Frontal cortex (tissue), 3 donors: ENCODE measurements at regions not wholly inside any gene's neighbourhood (a gene's known extent, or its start where the extent isn't known, plus 50 kb on each side); places are given as distances from the start of the nearest gene placed in this dataset.
A peak's percentile ranks its signal among the peaks of the same experiment; 100 is the strongest.
"Not testable (repeated sequence)": the region's sequence is repeated elsewhere in the genome, so short reads cannot be mapped to it uniquely, and the experiment has no call there.

ENCODE experiments used
- DNase-seq, 2 donors: peaks; one replicate each; pipeline ENCODE4 v3.0.0; 2012; ENCODE audit warnings: low spot score in 2 of 2
- FAIRE-seq: peaks from 2 replicates; lab custom pipeline; 2012; peaks lifted over from hg19 to GRCh38; lab: Jason Lieb, UNC
- donor health status: control.
- donor health status: control.
- donor health status: control.

GRCh38 chr6:137602313-137603197 lies 108.4 kb upstream of the OLIG3 start:
- DNase-seq (no peak), FAIRE-seq (no peak)

GRCh38 chr6:137610702-137611101 lies 116.5 kb upstream of the OLIG3 start:
- DNase-seq (no peak), FAIRE-seq (no peak)

GRCh38 chr6:137623293-137623692 lies 129.1 kb upstream of the OLIG3 start:
- DNase-seq (no peak), FAIRE-seq (no peak)

- FAIRE-seq (no peak), DNase-seq (no peak)
These were observed 131.0 kb upstream of the OLIG3 start for GRCh38 chr6:137625100-137625661.

GRCh38 chr6:137625808-137626207 lies 131.6 kb upstream of the OLIG3 start:
- DNase-seq (no peak), FAIRE-seq (no peak)

GRCh38 chr6:137630666-137631065 lies 136.5 kb upstream of the OLIG3 start:
- no peak for FAIRE-seq

GRCh38 chr6:137631323-137631722 lies 137.1 kb upstream of the OLIG3 start:
- DNase-seq: no peak
- FAIRE-seq: no peak

More at GRCh38 chr6:137630666-137631065, 136.5 kb upstream of the OLIG3 start:
- DNase-seq: no peak

GRCh38 chr6:137634177-137634576 lies 140.0 kb upstream of the OLIG3 start:
- not testable (repeated sequence) for DNase-seq, FAIRE-seq

- no peak for DNase-seq
- FAIRE-seq: no peak
These were observed 142.9 kb upstream of the OLIG3 start for GRCh38 chr6:137637121-137637520.

GRCh38 chr6:137638926-137639706 lies 144.9 kb upstream of the OLIG3 start:
- FAIRE-seq: no peak
- no peak for DNase-seq

- DNase-seq (no peak), FAIRE-seq (no peak)
These were observed 145.9 kb upstream of the OLIG3 start for GRCh38 chr6:137640086-137640485.

- FAIRE-seq: peak; percentile 92
- DNase-seq: peak; percentile 18 to 52
These were observed 147.4 kb upstream of the OLIG3 start for GRCh38 chr6:137641474-137642077.

GRCh38 chr6:137643210-137643609 lies 149.0 kb upstream of the OLIG3 start:
- not testable (repeated sequence) for DNase-seq, FAIRE-seq

GRCh38 chr6:137643644-137644043 lies 149.4 kb upstream of the OLIG3 start:
- not testable (repeated sequence) for FAIRE-seq

GRCh38 chr6:137645850-137646249 lies 151.7 kb upstream of the OLIG3 start:
- FAIRE-seq (no peak), DNase-seq (no peak)

More at GRCh38 chr6:137643644-137644043, 149.4 kb upstream of the OLIG3 start:
- not testable (repeated sequence) for DNase-seq

- no peak for DNase-seq
These were observed 152.3 kb upstream of the OLIG3 start for GRCh38 chr6:137646484-137646883.

GRCh38 chr6:137647762-137648447 lies 153.7 kb upstream of the OLIG3 start:
- DNase-seq (no peak), FAIRE-seq (no peak)

More at GRCh38 chr6:137646484-137646883, 152.3 kb upstream of the OLIG3 start:
- FAIRE-seq: no peak

- FAIRE-seq (no peak), DNase-seq (no peak)
These were observed 156.5 kb upstream of the OLIG3 start for GRCh38 chr6:137650720-137651119.

GRCh38 chr6:137651178-137651577 lies 157.0 kb upstream of the OLIG3 start:
- FAIRE-seq: no peak
- no peak for DNase-seq
